HCT116 (cell line): ENCODE measurements at regions not wholly inside any gene's neighbourhood (a gene's known extent, or its start where the extent isn't known, plus 50 kb on each side); places are given as distances from the start of the nearest gene placed in this dataset.

ENCODE experiments used
- CEBPB ChIP-seq: IDR thresholded peaks from 2 replicates; pipeline ENCODE4 v1.6.1; 2012; ENCODE audit warnings: low read depth
- EZH2 ChIP-seq: fragments of 200-600 bp; sonication (generic); IDR thresholded peaks from 2 replicates; pipeline ENCODE4 v1.6.1; 2017; ENCODE audit warnings: antibody characterized with exemption, mixed run types
- POLR2A ChIP-seq: IDR thresholded peaks from 2 replicates; pipeline ENCODE4 v1.7.0; 2011; ENCODE audit warnings: borderline replicate concordance; ENCODE audit not compliant: insufficient read depth, insufficient read length; ENCODE audit errors: extremely low read depth
- TF ChIP-seq, protein P1 (sequence below), 3 experiments: fragments of 200-600 bp in 1 of 3; sonication (generic) in 1 of 3; IDR thresholded peaks in 2 of 3; conservative IDR thresholded peaks in 1 of 3; 2 replicates each; pipeline ENCODE4 v1.5.1; 2012 to 2017; ENCODE audit warnings: low read depth in 2 of 3, low read length in 2 of 3, antibody characterized with exemption in 1 of 3, borderline replicate concordance in 1 of 3, control low read depth in 1 of 3, mild to moderate bottlenecking in 1 of 3, mixed read lengths in 1 of 3, mixed run types in 1 of 3, moderate library complexity in 1 of 3; ENCODE audit not compliant: insufficient read depth in 1 of 3
- TF ChIP-seq, protein P2 (sequence below): IDR thresholded peaks from 2 replicates; pipeline ENCODE4 v1.6.1; 2011; ENCODE audit warnings: mild to moderate bottlenecking, low read length, moderate library complexity; ENCODE audit not compliant: insufficient replicate concordance; ENCODE audit errors: extremely low read depth

DNA sequence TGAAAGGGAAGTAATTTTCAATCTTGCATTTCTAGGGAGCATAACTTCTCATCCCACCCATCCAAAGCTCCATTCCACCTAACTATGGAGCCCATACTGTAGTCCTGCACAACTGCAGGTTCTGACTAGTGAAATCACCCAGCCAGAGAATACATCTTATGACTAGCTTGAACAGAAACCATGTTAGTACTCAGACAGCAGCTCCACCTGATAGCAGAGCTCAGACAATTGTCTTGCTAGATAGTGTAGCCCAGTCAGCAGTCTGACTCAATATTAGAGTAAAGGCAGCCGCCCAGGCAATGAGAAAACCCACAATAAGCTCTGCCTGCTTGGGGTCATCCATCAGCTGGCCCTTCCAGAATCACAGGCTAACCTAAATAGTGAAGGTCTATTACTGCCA is 544.7 kb upstream of the GBE1 start:
- TF ChIP-seq CEBPB (no peak), POLR2A (no peak), EZH2 (no peak)
- TF ChIP-seq, protein P1, sequence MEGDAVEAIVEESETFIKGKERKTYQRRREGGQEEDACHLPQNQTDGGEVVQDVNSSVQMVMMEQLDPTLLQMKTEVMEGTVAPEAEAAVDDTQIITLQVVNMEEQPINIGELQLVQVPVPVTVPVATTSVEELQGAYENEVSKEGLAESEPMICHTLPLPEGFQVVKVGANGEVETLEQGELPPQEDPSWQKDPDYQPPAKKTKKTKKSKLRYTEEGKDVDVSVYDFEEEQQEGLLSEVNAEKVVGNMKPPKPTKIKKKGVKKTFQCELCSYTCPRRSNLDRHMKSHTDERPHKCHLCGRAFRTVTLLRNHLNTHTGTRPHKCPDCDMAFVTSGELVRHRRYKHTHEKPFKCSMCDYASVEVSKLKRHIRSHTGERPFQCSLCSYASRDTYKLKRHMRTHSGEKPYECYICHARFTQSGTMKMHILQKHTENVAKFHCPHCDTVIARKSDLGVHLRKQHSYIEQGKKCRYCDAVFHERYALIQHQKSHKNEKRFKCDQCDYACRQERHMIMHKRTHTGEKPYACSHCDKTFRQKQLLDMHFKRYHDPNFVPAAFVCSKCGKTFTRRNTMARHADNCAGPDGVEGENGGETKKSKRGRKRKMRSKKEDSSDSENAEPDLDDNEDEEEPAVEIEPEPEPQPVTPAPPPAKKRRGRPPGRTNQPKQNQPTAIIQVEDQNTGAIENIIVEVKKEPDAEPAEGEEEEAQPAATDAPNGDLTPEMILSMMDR (IDR thresholded peaks at IDR 0.05 in 2 of 3, conservative IDR thresholded peaks at IDR 0.05 in 1 of 3; ENCODE audit: borderline replicate concordance in 1 of 3, insufficient read depth in 1 of 3, low read depth in 2 of 3, low read length in 2 of 3), result no peak
- TF ChIP-seq, protein P2, sequence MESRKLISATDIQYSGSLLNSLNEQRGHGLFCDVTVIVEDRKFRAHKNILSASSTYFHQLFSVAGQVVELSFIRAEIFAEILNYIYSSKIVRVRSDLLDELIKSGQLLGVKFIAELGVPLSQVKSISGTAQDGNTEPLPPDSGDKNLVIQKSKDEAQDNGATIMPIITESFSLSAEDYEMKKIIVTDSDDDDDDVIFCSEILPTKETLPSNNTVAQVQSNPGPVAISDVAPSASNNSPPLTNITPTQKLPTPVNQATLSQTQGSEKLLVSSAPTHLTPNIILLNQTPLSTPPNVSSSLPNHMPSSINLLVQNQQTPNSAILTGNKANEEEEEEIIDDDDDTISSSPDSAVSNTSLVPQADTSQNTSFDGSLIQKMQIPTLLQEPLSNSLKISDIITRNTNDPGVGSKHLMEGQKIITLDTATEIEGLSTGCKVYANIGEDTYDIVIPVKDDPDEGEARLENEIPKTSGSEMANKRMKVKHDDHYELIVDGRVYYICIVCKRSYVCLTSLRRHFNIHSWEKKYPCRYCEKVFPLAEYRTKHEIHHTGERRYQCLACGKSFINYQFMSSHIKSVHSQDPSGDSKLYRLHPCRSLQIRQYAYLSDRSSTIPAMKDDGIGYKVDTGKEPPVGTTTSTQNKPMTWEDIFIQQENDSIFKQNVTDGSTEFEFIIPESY, result no peak
